SK-N-SH (cell line): ENCODE measurements at regions not wholly inside any gene's neighbourhood (a gene's known extent, or its start where the extent isn't known, plus 50 kb on each side); places are given as distances from the start of the nearest gene placed in this dataset.

Experiments used
- NFIC ChIP-seq: IDR thresholded peaks from 2 replicates; pipeline ENCODE4 v1.4.0; 2012; ENCODE audit warnings: borderline replicate concordance
- POLR2AphosphoS5 ChIP-seq: IDR thresholded peaks from 2 replicates; pipeline ENCODE4 v1.6.1; 2012; ENCODE audit warnings: low read depth, low read length
- RAD21 ChIP-seq: IDR thresholded peaks from 2 replicates; pipeline ENCODE4 v1.6.1; 2012; ENCODE audit warnings: mild to moderate bottlenecking, low read length
- TAF1 ChIP-seq: IDR thresholded peaks from 2 replicates; pipeline ENCODE4 v1.6.1; 2012; ENCODE audit warnings: low read depth, mild to moderate bottlenecking, low read length, moderate library complexity, borderline replicate concordance
- ZBTB33 ChIP-seq: IDR thresholded peaks from 2 replicates; pipeline ENCODE4 v1.4.0; 2012; ENCODE audit warnings: low read depth, borderline replicate concordance

- no peak for TF ChIP-seq POLR2AphosphoS5
- no peak for TF ChIP-seq RAD21
- no peak for TF ChIP-seq ZBTB33
- no peak for TF ChIP-seq NFIC
- no peak for TF ChIP-seq TAF1
These were observed 99.6 kb upstream of the SCG2 start for GRCh38 chr2:223701761-223702160.
